ENCODE measurements at regions not wholly inside any gene's neighbourhood (a gene's known extent, or its start where the extent isn't known, plus 50 kb on each side); places are given as distances from the start of the nearest gene placed in this dataset.

DNA sequence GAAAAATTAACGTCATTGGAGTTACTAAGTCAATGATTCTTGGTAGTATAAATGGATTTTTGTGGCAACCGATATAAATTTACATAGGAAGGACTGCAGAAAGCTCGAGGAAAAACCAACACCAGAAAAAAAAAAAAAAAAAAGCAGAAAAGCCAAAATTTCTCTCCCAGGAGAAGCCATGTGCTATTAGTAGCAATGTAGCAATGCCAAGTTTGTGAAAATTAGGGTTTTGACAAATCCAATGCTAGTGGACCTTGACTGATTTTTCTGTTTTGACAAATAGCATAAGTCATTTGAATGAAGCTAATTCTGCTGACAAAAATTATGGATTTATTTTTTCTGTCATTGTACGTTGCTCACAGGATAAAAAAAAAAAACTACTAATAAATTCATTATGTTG lies 1561.9 kb downstream of the MRPL39 start:
- DNase-seq: no peak

DNA sequence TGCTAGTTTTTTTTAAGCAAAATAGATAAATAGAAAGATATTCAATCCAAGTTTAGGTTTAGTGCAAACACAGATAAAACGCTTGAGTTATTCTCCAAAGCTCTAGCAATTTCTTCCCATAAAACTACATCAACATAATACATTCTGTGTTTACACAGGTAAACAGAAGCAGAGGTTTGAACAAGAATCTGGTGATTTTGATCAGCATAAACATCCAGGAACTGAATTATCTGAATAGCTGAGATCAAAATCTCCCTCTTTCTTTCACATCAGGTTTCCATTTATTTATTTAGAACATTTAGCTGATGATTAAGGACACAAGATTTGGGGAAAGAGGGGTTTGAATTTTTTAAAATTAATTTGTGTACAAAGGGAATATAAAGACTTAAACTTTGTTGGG lies 1564.6 kb downstream of the MRPL39 start:
- DNase-seq: no peak

DNA sequence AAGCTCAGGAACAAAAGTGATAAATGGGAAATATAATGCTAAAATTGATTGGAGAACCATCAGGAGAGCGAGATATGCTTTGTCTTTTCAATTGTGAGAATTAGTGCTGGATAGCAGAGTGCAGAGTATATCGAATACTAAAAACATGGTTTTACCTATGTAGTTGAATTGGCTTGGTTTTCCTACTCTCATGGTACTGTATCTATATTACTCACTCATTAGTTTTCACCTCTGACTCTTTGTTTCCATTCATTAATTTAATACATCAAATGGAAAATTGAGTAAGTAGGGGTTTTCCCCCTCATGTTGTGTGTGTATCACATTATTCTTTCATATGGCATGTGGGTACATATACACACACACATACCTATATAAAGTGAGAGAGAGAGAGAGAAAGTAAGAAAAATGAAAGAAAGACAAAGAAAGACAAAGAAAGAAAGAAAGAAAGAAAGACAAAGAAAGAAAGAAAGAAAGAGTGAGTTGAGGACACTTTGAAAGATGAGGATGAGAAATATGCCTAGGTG lies 1574.5 kb downstream of the MRPL39 start:
- no peak for DNase-seq

DNA sequence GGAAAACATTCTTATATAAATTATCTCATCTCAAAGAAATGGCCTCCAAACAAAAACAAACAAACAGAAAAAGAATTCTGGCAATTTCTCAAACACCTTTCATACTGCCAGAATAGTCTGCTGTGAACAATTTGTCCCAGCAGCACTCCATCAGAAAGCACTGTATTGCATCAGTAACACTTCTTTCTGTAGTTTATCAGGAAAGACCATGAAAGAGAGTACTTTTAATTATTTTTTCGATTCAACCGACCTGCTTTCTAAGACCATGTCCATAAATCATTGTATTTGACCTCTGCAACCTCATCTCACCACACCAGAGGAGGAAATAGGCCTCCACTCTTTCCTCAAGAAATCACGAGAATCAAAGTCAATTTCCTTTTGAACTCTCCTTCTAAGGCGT lies 1579.9 kb downstream of the MRPL39 start:
- no peak for DNase-seq

DNA sequence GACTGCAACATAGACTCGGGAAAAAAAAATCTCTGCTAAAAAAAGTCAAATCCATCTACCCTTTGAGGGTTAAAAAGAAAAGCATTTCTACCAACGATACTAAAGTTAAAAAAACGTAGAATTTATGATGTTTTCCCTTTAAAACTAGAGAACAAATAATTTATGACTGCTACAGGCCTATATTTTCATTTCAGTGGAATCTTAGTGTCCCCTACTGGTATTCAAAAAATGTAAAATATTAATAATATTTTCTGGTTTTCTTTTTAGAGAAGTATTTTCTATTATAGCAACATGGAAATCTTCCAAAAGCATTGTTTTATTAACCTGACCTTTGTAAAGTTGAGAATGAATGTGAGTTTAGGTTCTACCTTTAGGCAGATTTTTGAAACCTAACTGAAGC lies 1582.2 kb downstream of the MRPL39 start:
- no peak for DNase-seq

DNA sequence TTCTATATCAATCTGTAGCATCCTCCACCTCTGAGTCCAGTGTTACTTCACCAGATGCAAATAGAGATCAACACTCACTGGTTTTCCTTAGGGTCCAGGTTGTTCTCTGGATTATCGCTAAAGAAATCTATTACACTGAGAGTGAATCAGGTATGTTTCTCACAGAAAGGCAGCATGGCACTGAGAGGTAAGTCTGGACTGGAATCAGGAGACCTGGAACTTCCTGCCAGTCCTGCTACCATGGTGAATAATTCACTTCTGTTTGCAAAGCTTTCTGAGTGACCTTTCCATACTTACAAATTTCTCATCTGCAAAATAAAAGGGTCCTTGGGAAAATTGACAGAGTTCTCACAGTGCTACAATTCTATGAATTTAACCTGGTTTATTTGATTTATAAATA lies 1583.3 kb downstream of the MRPL39 start:
- DNase-seq: no peak

DNA sequence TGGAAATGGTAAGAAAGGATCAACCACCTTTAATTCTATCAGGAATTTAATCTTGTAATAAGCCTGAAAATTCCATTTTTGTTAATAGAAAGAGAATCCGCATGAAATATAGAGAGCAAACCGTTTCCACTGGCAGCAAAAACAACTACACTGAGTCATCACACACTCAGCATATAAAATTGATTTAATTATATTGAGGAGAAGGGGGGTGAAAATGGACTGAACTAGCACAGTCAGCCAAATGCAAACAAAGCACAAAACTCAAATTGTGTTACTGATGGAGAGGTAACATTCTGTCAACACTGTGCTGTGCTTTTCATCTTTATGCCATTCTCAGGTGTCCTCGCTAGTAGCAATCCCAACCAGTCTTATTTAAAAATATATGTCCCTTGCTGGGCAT lies 1583.9 kb downstream of the MRPL39 start:
- DNase-seq: no peak

DNA sequence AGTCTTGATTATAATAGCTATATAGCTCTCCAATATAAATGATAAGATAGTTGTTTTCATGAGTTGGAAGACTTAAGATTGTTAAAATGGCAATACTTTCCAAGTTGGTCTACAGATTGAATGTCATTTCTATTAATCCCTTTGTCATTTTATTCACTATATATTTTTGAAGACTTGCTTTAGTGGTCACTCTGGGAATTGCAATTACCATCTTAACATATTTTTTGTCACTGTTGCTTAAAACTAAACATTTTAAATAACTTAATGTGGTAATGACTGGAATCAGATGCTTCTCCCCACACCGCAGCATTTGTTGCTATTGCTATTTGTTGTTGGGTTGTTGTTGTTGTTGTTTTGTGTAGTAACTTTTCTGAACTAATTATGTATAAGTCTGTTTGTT lies 1592.9 kb downstream of the MRPL39 start:
- no peak for DNase-seq

DNA sequence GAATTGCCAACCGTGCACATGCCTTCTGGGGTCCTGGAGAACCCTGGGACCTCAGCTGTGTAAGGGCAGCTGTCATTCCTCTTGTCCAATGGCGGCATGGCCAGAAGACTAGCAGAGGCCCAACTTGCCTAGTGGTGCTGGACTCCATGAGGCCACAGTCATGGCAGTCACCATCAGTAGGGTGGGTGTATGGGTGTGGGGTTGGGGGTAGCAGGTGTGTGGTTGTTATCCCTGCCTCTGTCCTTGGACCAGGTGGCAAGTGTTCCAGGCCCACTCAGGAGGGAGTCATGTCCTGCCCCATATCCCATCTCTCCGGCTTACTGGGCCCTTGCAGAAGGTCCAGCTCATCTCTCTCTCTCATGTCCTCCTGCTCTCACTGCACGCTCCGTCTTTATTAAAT lies 1596.2 kb downstream of the MRPL39 start:
- DNase-seq: no peak

DNA sequence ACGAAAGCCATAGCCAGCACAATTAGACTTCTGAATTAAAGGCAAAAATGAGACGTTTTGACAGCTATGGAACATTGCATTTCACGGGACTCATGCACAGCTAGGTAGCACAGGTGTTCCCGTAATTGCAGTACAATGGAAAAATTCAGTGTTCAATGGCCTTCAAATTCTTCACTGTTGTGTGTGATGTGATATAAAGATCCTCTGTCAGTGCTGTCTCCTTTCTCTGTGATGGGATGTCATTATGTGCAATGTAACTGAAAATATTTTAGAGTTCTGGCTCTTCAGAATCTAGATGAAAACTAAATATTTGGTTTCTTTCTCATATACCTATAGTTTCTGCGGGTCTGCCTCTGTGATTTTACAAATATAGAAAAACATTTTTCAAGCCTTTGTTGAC lies 1599.7 kb downstream of the MRPL39 start:
- no peak for DNase-seq

DNA sequence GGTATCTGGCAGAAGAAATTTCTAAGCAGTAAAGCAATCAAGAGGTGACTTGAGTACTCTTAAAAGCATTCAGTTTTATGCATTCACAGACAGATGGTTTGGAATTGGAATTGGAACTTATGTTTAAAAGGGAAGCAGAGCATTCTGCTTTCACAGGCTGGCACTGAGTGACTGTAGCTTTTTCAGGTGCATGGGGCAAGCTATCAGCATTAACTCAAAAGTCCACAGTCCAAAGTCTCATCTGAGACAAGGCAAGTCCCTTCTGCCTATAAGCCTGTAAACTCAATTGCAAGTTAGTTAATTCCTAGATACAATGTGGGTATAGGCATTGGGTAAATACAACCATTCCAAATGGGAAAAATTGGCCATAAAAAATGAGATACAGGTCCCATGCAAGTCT lies 1620.3 kb downstream of the MRPL39 start:
- DNase-seq: no peak

DNA sequence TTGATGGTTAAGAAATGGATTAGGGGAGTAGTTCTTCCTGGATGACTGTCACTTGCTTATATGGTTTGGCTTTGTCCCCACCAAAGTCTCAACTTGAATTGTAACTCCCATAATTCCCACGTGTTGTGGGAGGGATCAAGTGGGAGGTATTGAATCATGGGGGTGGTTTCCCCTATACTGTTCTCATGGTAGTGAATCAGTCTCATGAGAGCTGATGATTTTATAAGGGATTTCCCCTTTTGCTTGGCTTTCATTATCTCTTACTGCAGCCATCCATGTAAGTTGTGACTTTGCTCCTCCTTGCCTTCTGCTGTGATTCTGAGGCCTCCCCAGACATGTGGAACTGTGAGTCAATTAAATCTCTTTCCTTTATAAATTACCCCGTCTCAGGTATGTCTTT lies 1621.1 kb downstream of the MRPL39 start:
- no peak for DNase-seq

DNA sequence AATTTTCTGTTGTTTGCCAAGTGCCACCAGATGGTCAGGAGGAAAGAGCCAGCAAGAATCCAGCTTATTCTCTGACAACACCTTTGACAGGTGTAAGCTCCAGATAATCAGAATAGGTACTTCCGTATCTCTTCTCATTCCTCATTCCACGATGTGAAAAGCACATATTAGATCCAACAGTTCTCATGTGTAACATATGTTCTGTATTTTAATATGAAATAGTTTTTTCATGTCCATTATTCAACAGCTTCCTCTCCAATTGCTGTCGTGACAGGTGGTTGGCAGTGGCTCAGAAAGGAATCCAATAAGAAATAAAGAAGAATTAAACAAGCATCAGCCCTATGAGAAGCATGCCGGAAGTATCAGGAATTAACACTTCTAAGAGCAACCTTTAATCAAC lies 1624.7 kb downstream of the MRPL39 start:
- DNase-seq: no peak

DNA sequence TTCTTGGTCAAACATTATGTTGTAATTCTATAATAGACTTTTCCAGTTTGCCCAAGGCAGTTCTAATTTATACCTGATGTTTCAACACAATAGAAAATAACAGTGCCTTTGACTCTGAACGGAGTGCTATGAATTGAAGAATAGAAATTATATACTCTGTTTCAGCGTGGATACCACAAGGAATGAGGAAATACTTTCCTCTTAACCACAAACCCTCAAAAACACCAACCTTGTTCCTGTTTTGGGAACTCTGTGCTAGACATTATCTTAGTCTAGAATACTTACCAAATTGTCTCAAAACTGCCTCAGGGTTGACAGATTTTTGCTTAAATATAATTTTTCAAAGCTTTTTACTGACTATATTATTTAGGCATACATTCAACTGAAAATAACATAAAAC lies 1629.3 kb downstream of the MRPL39 start:
- DNase-seq: no peak

DNA sequence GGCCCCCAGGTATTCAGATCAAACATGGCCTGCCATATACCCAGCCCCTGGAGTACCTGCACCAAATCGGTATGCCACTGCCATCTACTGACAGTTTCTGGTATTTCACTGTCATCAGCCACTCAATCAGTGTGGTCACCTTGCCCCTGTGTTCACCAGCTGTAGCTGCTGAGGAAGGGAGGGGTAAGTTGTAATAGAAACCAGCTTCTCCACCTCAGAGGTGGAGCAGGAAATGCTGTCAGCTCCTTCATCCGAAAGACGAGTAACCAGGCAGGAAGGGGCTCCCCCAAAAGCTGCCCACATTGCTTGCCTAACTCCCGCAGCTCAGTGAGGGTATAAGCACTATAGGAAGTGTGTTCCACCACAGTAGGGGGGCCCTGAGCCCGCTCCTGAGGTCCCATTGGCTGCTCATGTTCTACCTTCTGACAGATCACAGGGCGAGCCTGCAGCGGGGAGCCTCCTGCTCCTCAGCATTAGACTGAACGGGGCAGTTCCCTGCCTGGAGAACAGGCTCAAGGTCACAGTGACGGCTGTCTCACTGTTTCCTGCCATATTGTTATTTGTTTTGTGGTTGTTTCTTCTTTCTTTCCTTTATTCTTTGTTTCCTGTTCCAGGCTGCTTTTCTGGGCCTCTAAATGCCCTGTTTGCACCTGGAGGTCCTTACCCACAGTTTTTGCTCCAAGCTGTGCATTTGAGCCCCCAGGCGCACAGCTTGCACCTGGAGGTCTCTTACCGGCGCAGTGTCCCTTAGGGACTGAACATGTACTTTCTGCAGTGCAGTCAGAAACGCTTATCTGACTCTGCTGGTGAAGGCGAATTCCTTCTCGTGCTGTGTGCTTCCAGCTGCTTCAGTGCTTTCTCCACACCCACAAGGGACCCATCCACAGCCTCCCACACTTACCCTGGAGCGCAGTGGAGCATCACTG lies 1638.3 kb downstream of the MRPL39 start:
- peak; percentile 78 for DNase-seq

DNA sequence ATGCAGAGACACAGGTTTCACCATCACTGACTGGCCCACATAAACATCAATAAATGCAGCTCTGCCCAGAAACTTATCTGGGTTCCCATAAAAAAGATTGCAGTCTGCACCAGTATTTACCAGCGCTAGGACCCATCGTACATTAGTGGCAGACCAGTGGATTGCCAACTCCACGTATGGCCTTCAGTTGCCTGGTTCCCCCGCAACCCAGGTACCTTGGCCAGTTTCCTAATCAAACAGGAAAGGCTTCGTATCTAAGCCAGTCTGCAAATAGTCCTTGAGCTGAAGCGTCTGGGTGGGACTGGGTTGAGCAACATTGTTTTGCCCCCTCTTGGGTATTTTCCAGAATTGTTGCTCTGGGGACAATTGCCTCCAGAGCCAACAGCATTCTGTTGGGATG lies 1639.3 kb downstream of the MRPL39 start:
- DNase-seq: no peak

DNA sequence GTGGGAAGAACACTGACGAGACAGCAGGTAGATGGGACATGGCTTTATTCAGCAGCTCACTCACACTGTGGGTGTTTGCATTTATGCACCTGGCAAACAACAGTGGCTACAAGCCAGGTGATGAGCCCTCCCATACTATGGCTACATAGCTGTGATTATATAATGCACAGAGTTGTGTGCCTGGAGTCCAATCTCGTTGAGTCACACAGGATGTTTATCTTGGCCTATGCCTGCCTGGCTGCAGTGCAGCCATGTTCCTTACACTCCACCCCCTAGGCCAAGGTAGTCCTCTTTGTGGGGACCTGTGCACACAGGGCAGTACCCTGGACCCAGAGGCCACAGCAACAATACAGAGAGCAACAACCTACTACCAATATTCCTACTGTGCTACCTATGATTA lies 1643.8 kb downstream of the MRPL39 start:
- no peak for DNase-seq

DNA sequence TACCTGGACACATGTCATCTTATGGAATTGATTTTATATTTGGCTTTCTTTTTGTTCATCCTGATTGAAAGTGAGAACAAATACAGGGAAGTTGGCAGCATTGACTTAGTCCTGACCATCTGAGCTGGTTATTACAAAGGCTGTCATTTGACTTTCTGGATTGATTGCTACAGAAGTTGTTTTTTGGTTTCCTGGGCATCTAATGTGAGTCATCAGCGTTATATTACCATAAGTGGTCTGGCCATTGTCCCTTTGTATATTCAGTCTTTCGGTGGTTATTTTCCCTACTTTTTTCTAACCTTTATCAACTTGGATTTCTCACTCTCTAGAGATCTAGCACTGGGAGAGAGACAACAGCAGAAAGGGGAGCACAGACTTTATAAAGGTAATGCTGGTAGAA lies 1646.5 kb downstream of the MRPL39 start:
- no peak for DNase-seq

DNA sequence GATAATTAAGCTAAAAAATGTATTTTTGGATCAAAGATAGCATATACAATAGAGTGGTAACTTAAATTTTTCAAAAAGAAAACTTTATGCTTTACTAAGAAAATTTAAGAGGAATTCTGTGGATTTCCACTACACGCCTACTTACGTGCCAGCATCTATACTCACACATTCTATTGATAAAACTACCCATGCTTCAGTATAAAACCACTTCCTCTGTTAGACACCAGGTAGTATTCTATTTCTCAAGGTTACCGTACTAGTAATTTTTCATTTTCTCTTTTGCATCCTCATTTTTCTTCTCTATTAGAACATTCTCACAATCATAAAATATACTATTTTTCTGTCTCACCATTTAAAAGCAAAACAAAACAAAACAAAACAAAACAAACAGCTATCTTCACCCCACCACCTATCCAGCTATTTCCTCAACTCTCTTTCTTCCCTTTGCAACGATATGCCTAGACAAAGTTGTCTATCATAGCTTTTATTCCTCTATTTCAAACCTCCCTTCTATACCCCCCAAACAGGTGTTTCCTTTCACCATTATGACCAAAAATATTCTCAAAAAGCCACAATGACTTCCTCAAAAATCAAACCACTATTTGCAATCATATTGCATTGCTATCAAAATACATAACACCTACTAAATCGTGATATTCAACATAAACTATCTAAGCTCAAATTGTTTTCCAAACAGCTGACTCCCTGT lies 1652.0 kb downstream of the MRPL39 start:
- no peak for DNase-seq

DNA sequence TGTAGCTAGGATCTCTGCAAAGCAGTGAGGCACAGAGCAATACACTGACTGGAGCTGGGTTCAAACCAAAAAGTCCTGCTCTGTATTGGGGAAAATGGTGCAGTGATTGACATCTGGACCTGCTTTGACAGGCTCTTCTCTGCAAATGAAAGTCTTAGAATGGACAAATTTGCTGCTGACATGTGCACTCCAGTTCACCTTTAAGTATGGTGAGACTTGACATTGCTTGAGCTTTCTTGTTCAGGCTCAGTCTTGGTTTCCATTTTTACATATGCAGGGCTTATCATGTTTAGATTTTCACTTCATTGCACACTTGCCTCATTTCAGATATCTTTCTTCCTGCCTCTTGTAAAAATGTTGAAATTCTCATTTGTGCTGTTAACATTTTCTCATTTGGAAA lies 1655.0 kb downstream of the MRPL39 start:
- DNase-seq: no peak

DNA sequence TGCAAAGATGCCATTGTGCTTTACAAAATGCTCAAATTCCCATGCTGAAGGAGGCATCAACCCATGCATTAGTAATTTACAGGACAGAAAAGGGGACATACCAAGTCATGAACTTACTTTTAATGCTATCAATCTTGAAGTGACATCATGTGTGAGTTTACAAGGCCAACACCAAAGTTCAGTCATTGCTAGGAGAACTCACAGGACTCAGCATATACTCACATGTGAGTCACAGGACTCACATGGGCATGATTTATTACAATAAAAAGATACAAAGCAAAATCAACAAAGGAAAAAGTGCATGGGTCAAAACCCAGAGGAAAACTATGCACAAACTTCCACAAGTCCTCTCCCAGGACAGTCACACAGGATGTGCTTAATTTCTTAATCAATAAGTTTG lies 1656.0 kb downstream of the MRPL39 start:
- no peak for DNase-seq

DNA sequence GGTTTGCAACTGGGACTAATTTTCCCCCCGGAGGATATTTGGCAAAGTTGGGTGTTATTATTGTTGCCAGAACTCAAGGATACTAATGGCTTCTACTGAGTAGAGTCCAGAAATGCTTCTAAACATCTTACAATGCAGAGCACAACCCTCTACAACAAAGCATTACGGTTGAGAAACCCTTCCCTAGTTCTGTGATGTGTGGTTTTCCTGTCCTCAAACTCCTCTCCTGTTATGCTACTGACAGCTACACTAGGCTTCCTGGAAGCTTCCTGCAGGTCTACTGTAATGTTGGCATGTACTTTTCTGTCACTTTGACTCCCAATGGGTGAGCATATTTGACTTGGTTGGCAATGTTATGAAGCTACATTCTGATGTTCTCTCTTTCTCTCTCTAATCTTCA lies 1656.9 kb downstream of the MRPL39 start:
- no peak for DNase-seq

DNA sequence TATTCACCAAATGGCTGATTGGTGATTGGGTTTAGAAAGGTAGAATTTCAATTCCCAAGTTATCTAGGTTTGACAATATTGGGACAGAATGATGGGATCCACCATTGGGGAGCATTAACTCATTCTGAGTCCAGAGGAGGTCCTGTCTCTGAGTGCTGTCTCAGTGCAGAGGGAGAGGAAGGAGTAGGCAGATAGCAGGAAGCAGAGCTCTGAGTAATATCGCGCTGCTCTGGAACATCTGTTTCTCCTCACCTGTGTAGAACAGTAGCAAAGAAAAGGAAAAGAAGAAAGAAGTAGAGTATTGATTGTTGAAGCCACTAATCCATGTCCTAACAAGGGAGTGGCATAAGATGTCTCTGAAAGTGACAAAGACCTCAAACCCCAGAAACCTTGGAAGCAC lies 1657.8 kb downstream of the MRPL39 start:
- DNase-seq: no peak

DNA sequence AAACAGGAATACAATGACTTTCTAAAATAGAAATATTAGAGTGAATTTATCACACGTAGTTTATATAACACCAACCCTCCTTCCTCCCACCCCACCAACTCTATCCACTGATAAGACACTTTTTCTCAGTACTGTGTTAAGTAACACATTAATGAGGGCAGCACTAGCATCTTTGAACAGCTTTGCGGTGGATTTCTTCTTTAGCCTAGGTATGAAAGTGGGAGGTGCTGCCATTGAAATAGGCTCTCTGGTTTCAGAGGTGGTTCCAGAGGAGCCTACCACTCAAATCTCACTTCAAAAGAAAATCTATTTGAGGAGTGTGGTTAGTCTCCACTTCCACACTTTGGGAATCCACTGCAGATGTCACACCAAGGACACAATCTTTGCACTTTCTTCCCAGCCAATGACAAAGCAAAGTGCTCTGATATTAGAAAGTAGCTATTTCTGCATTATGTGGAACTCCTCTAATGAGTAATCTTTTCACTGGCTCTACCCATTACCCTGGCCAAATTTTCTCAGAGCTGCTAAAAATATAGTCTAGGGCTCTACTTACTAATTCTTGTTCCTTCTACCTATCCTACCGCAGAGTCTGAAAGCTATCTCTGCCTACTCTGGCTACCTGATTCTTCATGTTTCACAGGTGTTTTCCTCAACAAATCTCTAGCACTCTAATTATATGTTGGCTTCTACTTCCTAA lies 1667.8 kb downstream of the MRPL39 start:
- DNase-seq: no peak

Measured in activated CD8-positive, alpha-beta memory T cell treated with anti-CD3 and anti-CD28 coated beads, Interleukin-2, amount 50 U/mL, for 48 hours (primary cell).